ENCODE measurements at regions not wholly inside any gene's neighbourhood (a gene's known extent, or its start where the extent isn't known, plus 50 kb on each side); places are given as distances from the start of the nearest gene placed in this dataset.
A peak's percentile ranks its signal among the peaks of the same experiment; 100 is the strongest.
"Not testable (repeated sequence)": the region's sequence is repeated elsewhere in the genome, so short reads cannot be mapped to it uniquely, and the experiment has no call there.

DNA sequence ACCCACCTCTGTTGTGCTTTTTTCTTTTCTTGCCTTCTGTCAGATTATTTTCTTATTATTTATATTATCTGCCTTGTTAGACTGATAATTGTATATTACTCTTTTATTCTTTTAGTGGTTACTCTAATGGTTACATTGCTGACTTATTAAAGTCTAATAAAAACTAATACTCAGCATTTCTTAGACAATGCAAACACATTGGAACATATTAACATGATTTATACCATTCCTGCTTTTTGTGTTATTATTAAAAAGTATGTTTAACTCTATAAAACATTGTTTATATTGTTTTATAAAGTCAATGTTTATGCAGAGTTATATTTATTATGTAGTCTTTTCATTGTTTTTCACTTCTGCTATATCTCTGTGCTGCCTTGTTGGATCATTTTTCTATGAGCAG is 68.0 kb upstream of the CACNA2D1 start:
- Histone ChIP-seq H3K36me3 (ENCODE audit: control insufficient read depth in 3 of 3, insufficient read depth in 3 of 3, low read length in 3 of 3) (no peaks in the 10 kb centered on the region), H3K4me1 (ENCODE audit: control insufficient read depth in 3 of 3, insufficient read depth in 3 of 3, low read length in 3 of 3) (no peaks in the 10 kb centered on the region), H3K9ac (ENCODE audit: low read depth in 1 of 3, low read length in 3 of 3) (no peak overlapping the region), H3K9me3 (ENCODE audit: control insufficient read depth in 3 of 3, low read length in 3 of 3) (no peaks in the 10 kb centered on the region), H3K27me3 (ENCODE audit: control insufficient read depth in 3 of 3, insufficient read depth in 3 of 3, low read length in 3 of 3) (peaks cover 0 to 4% (median 0%) of the 10 kb centered on the region in 3 donors), H3K27ac (ENCODE audit: low read depth, low read length) (no peak overlapping the region), H3K4me3 (ENCODE audit: low read length in 3 of 3) (no peak overlapping the region)

DNA sequence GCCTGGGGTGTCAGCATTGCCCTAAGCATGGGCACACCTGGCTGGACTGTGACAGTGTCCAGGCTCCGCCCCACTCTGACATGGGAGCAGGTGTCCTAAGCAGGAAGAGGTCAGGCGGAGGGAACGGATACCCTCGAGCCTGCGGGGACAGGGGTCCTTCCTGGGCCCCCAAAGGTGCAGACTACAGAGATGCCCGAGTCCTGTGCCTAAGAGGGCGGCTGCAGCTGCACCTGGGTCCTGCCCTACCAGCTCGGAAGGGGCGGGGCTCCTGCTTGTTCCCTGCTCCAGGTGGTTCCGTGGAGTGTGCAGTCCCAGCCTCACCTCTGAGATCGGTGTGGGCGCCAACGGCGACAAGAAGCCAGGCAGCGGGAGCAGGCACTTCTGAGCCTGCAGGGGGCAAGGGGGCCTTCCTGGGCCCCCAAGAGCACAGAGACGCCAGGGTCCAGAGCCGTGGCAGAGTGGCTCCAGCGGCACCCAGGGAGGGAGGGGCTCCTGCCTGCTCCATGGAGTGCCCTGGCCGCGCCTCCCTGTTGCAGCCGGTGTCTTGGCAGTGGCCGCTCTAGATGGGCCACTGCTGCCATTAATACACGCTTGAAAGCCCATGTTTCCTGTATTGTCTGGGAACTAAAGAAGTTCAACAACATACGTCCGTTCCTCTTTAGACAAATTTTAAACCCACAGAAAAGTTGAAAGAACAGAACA is 64.5 kb upstream of the CACNA2D1 start:
- H3K9me3 ChIP-seq (ENCODE audit: control insufficient read depth in 3 of 3, low read length in 3 of 3): no peaks in the 10 kb centered on the region
- H3K27me3 ChIP-seq (ENCODE audit: control insufficient read depth in 3 of 3, insufficient read depth in 3 of 3, low read length in 3 of 3): peaks cover 0 to 4% (median 0%) of the 10 kb centered on the region in 3 donors
- no peaks in the 10 kb centered on the region for H3K4me1 ChIP-seq (ENCODE audit: control insufficient read depth in 3 of 3, insufficient read depth in 3 of 3, low read length in 3 of 3)
- no peak overlapping the region for H3K9ac ChIP-seq (ENCODE audit: low read depth in 1 of 3, low read length in 3 of 3)
- H3K4me3 ChIP-seq (ENCODE audit: low read length in 3 of 3): no peak overlapping the region
- H3K27ac ChIP-seq (ENCODE audit: low read depth, low read length): no peak overlapping the region
- no peaks in the 10 kb centered on the region for H3K36me3 ChIP-seq (ENCODE audit: control insufficient read depth in 3 of 3, insufficient read depth in 3 of 3, low read length in 3 of 3)

DNA sequence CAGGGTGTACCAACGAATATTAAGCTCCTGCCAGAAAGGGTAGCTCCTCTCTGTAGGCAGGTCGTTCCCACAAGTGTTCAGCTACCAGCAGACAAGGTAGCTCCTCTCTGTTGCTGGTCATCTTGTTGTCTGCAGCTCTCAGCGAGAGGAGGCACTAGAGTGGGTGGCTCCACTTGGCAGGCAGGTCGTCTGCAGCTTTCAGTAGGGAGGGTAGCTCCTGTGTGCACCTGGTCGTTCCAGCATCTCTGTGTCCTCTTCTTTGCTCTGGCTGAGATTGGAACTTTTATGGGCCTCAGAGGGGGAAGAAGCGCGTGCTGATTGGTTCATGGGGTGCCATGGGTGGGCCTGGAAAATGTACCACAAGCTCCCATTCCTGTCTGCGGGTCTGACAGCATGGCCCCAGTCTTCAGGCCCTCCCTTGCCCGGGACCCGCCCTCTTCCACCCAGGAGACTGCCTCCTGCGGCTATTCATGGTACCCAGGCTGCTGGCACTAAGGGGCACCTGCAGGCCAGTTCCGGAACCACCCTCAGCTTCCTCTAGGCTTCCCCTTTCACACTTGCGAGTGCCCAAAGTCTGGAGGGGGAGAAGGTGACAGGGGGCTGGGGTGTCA is 63.9 kb upstream of the CACNA2D1 start:
- Histone ChIP-seq H3K27ac (ENCODE audit: low read depth, low read length) (no peak overlapping the region), H3K4me3 (ENCODE audit: low read length in 3 of 3) (no peak overlapping the region)

GRCh38 chr7:82506702-82507101 is 63.1 kb upstream of the CACNA2D1 start:
- H3K9ac ChIP-seq (ENCODE audit: low read depth in 1 of 3, low read length in 3 of 3): no peak overlapping the region
- peak overlapping the region in 1 of 3 donors; percentile 35 for H3K4me3 ChIP-seq (ENCODE audit: low read length in 3 of 3)
- peaks cover 0 to 4% (median 0%) of the 10 kb centered on the region in 3 donors for H3K27me3 ChIP-seq (ENCODE audit: control insufficient read depth in 3 of 3, insufficient read depth in 3 of 3, low read length in 3 of 3)
- no peaks in the 10 kb centered on the region for H3K36me3 ChIP-seq (ENCODE audit: control insufficient read depth in 3 of 3, insufficient read depth in 3 of 3, low read length in 3 of 3)
- no peaks in the 10 kb centered on the region for H3K4me1 ChIP-seq (ENCODE audit: control insufficient read depth in 3 of 3, insufficient read depth in 3 of 3, low read length in 3 of 3)
- H3K27ac ChIP-seq (ENCODE audit: low read depth, low read length): no peak overlapping the region
- no peaks in the 10 kb centered on the region for H3K9me3 ChIP-seq (ENCODE audit: control insufficient read depth in 3 of 3, low read length in 3 of 3)

More for the DNA sequence above, 63.9 kb upstream of the CACNA2D1 start:
- H3K27me3 ChIP-seq (ENCODE audit: control insufficient read depth in 3 of 3, insufficient read depth in 3 of 3, low read length in 3 of 3): peaks cover 0 to 4% (median 0%) of the 10 kb centered on the region in 3 donors
- no peaks in the 10 kb centered on the region for H3K9me3 ChIP-seq (ENCODE audit: control insufficient read depth in 3 of 3, low read length in 3 of 3)
- no peak overlapping the region for H3K9ac ChIP-seq (ENCODE audit: low read depth in 1 of 3, low read length in 3 of 3)
- H3K36me3 ChIP-seq (ENCODE audit: control insufficient read depth in 3 of 3, insufficient read depth in 3 of 3, low read length in 3 of 3): no peaks in the 10 kb centered on the region
- H3K4me1 ChIP-seq (ENCODE audit: control insufficient read depth in 3 of 3, insufficient read depth in 3 of 3, low read length in 3 of 3): no peaks in the 10 kb centered on the region

GRCh38 chr7:82506208-82506607 is 62.6 kb upstream of the CACNA2D1 start:
- Histone ChIP-seq H3K4me1 (ENCODE audit: control insufficient read depth in 3 of 3, insufficient read depth in 3 of 3, low read length in 3 of 3) (no peaks in the 10 kb centered on the region), H3K27ac (ENCODE audit: low read depth, low read length) (no peak overlapping the region), H3K9ac (ENCODE audit: low read depth in 1 of 3, low read length in 3 of 3) (no peak overlapping the region), H3K9me3 (ENCODE audit: control insufficient read depth in 3 of 3, low read length in 3 of 3) (no peaks in the 10 kb centered on the region), H3K36me3 (ENCODE audit: control insufficient read depth in 3 of 3, insufficient read depth in 3 of 3, low read length in 3 of 3) (no peaks in the 10 kb centered on the region), H3K27me3 (ENCODE audit: control insufficient read depth in 3 of 3, insufficient read depth in 3 of 3, low read length in 3 of 3) (peaks cover 0 to 4% (median 0%) of the 10 kb centered on the region in 3 donors), H3K4me3 (ENCODE audit: low read length in 3 of 3) (no peak overlapping the region)

GRCh38 chr7:82501346-82501745 is 57.8 kb upstream of the CACNA2D1 start:
- Histone ChIP-seq H3K9me3 (ENCODE audit: control insufficient read depth in 3 of 3, low read length in 3 of 3) (no peaks in the 10 kb centered on the region), H3K27me3 (ENCODE audit: control insufficient read depth in 3 of 3, insufficient read depth in 3 of 3, low read length in 3 of 3) (no peaks in the 10 kb centered on the region), H3K36me3 (ENCODE audit: control insufficient read depth in 3 of 3, insufficient read depth in 3 of 3, low read length in 3 of 3) (no peaks in the 10 kb centered on the region), H3K9ac (ENCODE audit: low read depth in 1 of 3, low read length in 3 of 3) (no peak overlapping the region), H3K4me3 (ENCODE audit: low read length in 3 of 3) (no peak overlapping the region), H3K4me1 (ENCODE audit: control insufficient read depth in 3 of 3, insufficient read depth in 3 of 3, low read length in 3 of 3) (no peaks in the 10 kb centered on the region), H3K27ac (ENCODE audit: low read depth, low read length) (no peak overlapping the region)

DNA sequence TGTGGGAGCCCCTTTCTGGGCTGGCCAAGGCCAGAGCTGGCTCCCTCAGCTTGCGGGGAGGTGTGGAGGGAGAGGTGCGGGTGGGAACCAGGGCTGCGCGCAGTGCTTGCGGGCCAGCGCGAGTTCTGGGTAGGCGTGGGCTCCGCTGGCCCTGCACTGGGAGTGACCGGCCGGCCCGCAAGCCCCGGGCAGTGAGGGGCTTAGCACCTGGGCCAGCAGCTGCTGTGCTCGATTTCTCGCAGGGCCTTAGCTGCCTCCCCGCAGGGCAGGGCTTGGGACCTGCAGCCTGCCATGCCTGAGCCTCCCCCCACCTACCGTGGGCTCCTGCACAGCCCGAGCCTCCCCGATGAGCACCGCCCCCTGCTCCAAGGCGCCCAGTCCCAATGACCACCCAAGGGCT is 56.0 kb upstream of the CACNA2D1 start:
- H3K27ac ChIP-seq (ENCODE audit: low read depth, low read length); H3K9ac ChIP-seq (ENCODE audit: low read depth in 1 of 3, low read length in 3 of 3); H3K36me3 ChIP-seq (ENCODE audit: control insufficient read depth in 3 of 3, insufficient read depth in 3 of 3, low read length in 3 of 3); H3K4me1 ChIP-seq (ENCODE audit: control insufficient read depth in 3 of 3, insufficient read depth in 3 of 3, low read length in 3 of 3); H3K9me3 ChIP-seq (ENCODE audit: control insufficient read depth in 3 of 3, low read length in 3 of 3); H3K4me3 ChIP-seq (ENCODE audit: low read length in 3 of 3); H3K27me3 ChIP-seq (ENCODE audit: control insufficient read depth in 3 of 3, insufficient read depth in 3 of 3, low read length in 3 of 3): not testable (repeated sequence)

- Histone ChIP-seq H3K4me3 (ENCODE audit: low read length in 3 of 3) (peak overlapping the region in 1 of 3 donors; percentile 0), H3K27me3 (ENCODE audit: control insufficient read depth in 3 of 3, insufficient read depth in 3 of 3, low read length in 3 of 3) (no peaks in the 10 kb centered on the region), H3K36me3 (ENCODE audit: control insufficient read depth in 3 of 3, insufficient read depth in 3 of 3, low read length in 3 of 3) (no peaks in the 10 kb centered on the region), H3K9ac (ENCODE audit: low read depth in 1 of 3, low read length in 3 of 3) (no peak overlapping the region), H3K9me3 (ENCODE audit: control insufficient read depth in 3 of 3, low read length in 3 of 3) (no peaks in the 10 kb centered on the region), H3K4me1 (ENCODE audit: control insufficient read depth in 3 of 3, insufficient read depth in 3 of 3, low read length in 3 of 3) (no peaks in the 10 kb centered on the region), H3K27ac (ENCODE audit: low read depth, low read length) (no peak overlapping the region)
Measured at GRCh38 chr7:82494420-82494819, 50.8 kb upstream of the CACNA2D1 start.
